H9 (cell line): ENCODE measurements at regions not wholly inside any gene's neighbourhood (a gene's known extent, or its start where the extent isn't known, plus 50 kb on each side); places are given as distances from the start of the nearest gene placed in this dataset.

Source experiments
- DNase-seq: peaks from one replicate; pipeline ENCODE4 v3.0.0-alpha.2; 2017
- H2AFZ ChIP-seq: one replicate; pipeline ENCODE4 v1.6.1; 2013; ENCODE audit warnings: mild to moderate bottlenecking, low read length, control low read depth, moderate library complexity
- H2AK5ac ChIP-seq: 2 replicates; pipeline ENCODE4 v1.6.1; 2013; ENCODE audit warnings: low read length, control low read depth, mixed read lengths; ENCODE audit not compliant: insufficient read length
- H2BK120ac ChIP-seq: one replicate; pipeline ENCODE4 v1.6.1; 2013; ENCODE audit warnings: low read depth, mild to moderate bottlenecking, low read length, control low read depth, inconsistent platforms; ENCODE audit not compliant: poor library complexity, severe bottlenecking
- H2BK12ac ChIP-seq: 2 replicates; pipeline ENCODE4 v1.6.1; 2013; ENCODE audit warnings: low read length, control low read depth, mixed read lengths, low read depth; ENCODE audit not compliant: insufficient read length
- H2BK15ac ChIP-seq: 2 replicates; pipeline ENCODE4 v1.6.1; 2013; ENCODE audit warnings: low read depth, low read length, control low read depth
- H2BK20ac ChIP-seq: one replicate; pipeline ENCODE4 v1.6.1; 2013; ENCODE audit warnings: low read depth, mild to moderate bottlenecking, low read length, control low read depth, inconsistent platforms; ENCODE audit not compliant: poor library complexity, severe bottlenecking
- H2BK5ac ChIP-seq: 2 replicates; pipeline ENCODE4 v1.6.1; 2013; ENCODE audit warnings: low read length, control low read depth, mixed read lengths; ENCODE audit not compliant: insufficient read length
- H3K14ac ChIP-seq: 2 replicates; pipeline ENCODE4 v1.6.1; 2013; ENCODE audit warnings: low read length, control low read depth; ENCODE audit not compliant: insufficient read depth
- H3K18ac ChIP-seq: 2 replicates; pipeline ENCODE4 v1.6.1; 2013; ENCODE audit warnings: low read depth, mild to moderate bottlenecking, mixed read lengths, low read length, control low read depth; ENCODE audit not compliant: insufficient read length
- H3K23ac ChIP-seq: 2 replicates; pipeline ENCODE4 v1.6.1; 2013; ENCODE audit warnings: low read length, control low read depth, mixed read lengths, low read depth; ENCODE audit not compliant: insufficient read length
- H3K23me2 ChIP-seq: 2 replicates; pipeline ENCODE4 v1.6.1; 2013; ENCODE audit warnings: low read depth, mild to moderate bottlenecking, mixed read lengths, low read length, control low read depth; ENCODE audit not compliant: insufficient read length, poor library complexity, severe bottlenecking
- H3K27ac ChIP-seq: 2 replicates; pipeline ENCODE4 v1.5.1; 2013; ENCODE audit warnings: low read length, control low read depth, mixed read lengths, low read depth; ENCODE audit not compliant: insufficient read length
- H3K27me3 ChIP-seq: 2 replicates; pipeline ENCODE4 v1.6.1; 2013; ENCODE audit warnings: low read length, control low read depth, inconsistent platforms; ENCODE audit not compliant: insufficient read depth
- H3K4ac ChIP-seq: 2 replicates; pipeline ENCODE4 v1.6.1; 2013; ENCODE audit warnings: low read depth, mild to moderate bottlenecking, control low read depth, inconsistent platforms, low read length, moderate library complexity
- H3K4me1 ChIP-seq: 2 replicates; pipeline ENCODE4 v1.6.1; 2013; ENCODE audit warnings: low read length, control low read depth, inconsistent platforms; ENCODE audit not compliant: insufficient read depth
- H3K4me2 ChIP-seq: 2 replicates; pipeline ENCODE4 v1.6.1; 2013; ENCODE audit warnings: low read length, control low read depth, mixed read lengths; ENCODE audit not compliant: insufficient read length, insufficient read depth
- H3K56ac ChIP-seq: 2 replicates; pipeline ENCODE4 v1.6.1; 2013; ENCODE audit warnings: low read depth, mild to moderate bottlenecking, mixed read lengths, low read length, control low read depth; ENCODE audit not compliant: insufficient read length
- H3K79me1 ChIP-seq: 2 replicates; pipeline ENCODE4 v1.6.1; 2013; ENCODE audit warnings: low read depth, mild to moderate bottlenecking, moderate library complexity, low read length, control low read depth, inconsistent platforms; ENCODE audit not compliant: insufficient read depth, poor library complexity, severe bottlenecking
- H3K79me2 ChIP-seq: 2 replicates; pipeline ENCODE4 v1.6.1; 2013; ENCODE audit warnings: low read length, control low read depth, inconsistent platforms; ENCODE audit not compliant: insufficient read depth
- H3K9ac ChIP-seq: 2 replicates; pipeline ENCODE4 v1.6.1; 2013; ENCODE audit warnings: low read length, control low read depth, mixed read lengths; ENCODE audit not compliant: insufficient read length; ENCODE audit errors: extremely low read depth
- H3K9me3 ChIP-seq: one replicate; pipeline ENCODE4 v1.6.1; 2013; ENCODE audit warnings: low read depth, low read length, inconsistent platforms; ENCODE audit not compliant: control insufficient read depth
- H3T11ph ChIP-seq: one replicate; pipeline ENCODE4 v1.6.1; 2013; ENCODE audit warnings: mild to moderate bottlenecking, low read length, control low read depth, inconsistent platforms
- H4K20me1 ChIP-seq: one replicate; pipeline ENCODE4 v1.6.1; 2013; ENCODE audit not compliant: control insufficient read depth, insufficient read length, insufficient read depth
- H4K5ac ChIP-seq: 2 replicates; pipeline ENCODE4 v1.6.1; 2013; ENCODE audit warnings: low read depth, mild to moderate bottlenecking, mixed read lengths, low read length, control low read depth; ENCODE audit not compliant: insufficient read length
- H4K8ac ChIP-seq: replicated peaks from 2 replicates; pipeline ENCODE4 v1.6.1; 2013; ENCODE audit warnings: low read length, control low read depth, mixed read lengths, low read depth; ENCODE audit not compliant: insufficient read length
- H4K91ac ChIP-seq: 2 replicates; pipeline ENCODE4 v1.6.1; 2013; ENCODE audit warnings: low read depth, mild to moderate bottlenecking, moderate library complexity, mixed read lengths, low read length, control low read depth; ENCODE audit not compliant: insufficient read length
- H3K27ac Mint-ChIP-seq, 3 experiments: 2 replicates in 2 of 3; 3 replicates in 1 of 3; pipeline ENCODE4 v1.8.0; 2020 to 2021; ENCODE audit warnings: mixed read lengths in 3 of 3, mild to moderate bottlenecking in 1 of 3, moderate library complexity in 1 of 3
- H3K27me3 Mint-ChIP-seq: 2 replicates; pipeline ENCODE4 v1.8.0; 2021; ENCODE audit warnings: low read depth, mild to moderate bottlenecking, moderate library complexity, mixed read lengths
- H3K36me3 Mint-ChIP-seq, 3 experiments: 2 replicates in 2 of 3; 3 replicates in 1 of 3; pipeline ENCODE4 v1.8.0; 2020 to 2021; ENCODE audit warnings: low read depth in 3 of 3, mixed read lengths in 3 of 3; ENCODE audit not compliant: insufficient read depth in 1 of 3
- H3K4me1 Mint-ChIP-seq, 2 experiments: 2 replicates each; pipeline ENCODE4 v1.8.0; 2020; ENCODE audit warnings: mixed read lengths in 2 of 2
- H3K4me3 Mint-ChIP-seq, 2 experiments: 2 replicates in 1 of 2; 3 replicates in 1 of 2; pipeline ENCODE4 v1.8.0; 2020 to 2021; ENCODE audit warnings: mild to moderate bottlenecking in 2 of 2, mixed read lengths in 2 of 2, moderate library complexity in 1 of 2
- H3K9me3 Mint-ChIP-seq, 2 experiments: 2 replicates in 1 of 2; 3 replicates in 1 of 2; pipeline ENCODE4 v1.8.0; 2020; ENCODE audit warnings: mild to moderate bottlenecking in 2 of 2, mixed read lengths in 2 of 2, moderate library complexity in 1 of 2
- WGBS: extraction: QIAGEN DNeasy Blood & Tissue Kit; methylation state at CpG from one replicate; pipeline ENCODE4 v1.1.7; 2013; ENCODE audit warnings: missing lambda C conversion rate, low lambda C conversion rate, mixed read lengths; ENCODE audit not compliant: insufficient read length; ENCODE audit errors: extremely low coverage; 5-methylcytosine and 5-hydroxymethylcytosine counted together
- TF ChIP-seq, protein P1 (sequence below): fragments of 200-600 bp; sonication (generic); conservative IDR thresholded peaks from 3 replicates; pipeline ENCODE4 v1.8.0; 2021; ENCODE audit warnings: antibody characterized with exemption, mild to moderate bottlenecking

DNA sequence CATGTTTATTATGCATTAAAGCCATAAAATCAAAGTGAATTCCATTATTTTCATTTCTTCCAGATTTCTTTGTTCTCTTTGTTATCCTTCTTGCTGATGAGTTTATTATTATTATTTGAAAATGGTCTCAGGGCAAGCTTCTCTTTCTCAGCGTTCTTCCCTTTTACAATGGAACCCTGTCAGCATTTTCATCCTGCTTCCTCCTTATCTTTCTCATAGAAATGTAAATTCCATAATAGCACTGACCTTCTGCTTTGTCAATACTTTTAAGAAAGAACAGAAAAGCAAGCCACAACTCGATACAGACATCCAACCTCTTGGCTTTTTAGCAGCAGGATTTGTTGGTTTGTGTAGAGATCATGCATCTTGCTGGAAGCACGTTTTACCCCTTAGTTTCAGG lies 114.0 kb upstream of the BASP1 start:
- DNase-seq, result no peak
- Histone ChIP-seq H3K18ac (no peak overlapping the region), H4K5ac (no peak overlapping the region), H2BK20ac (no peak overlapping the region), H2AK5ac (no peak overlapping the region), H2BK5ac (no peak overlapping the region), H4K20me1 (no peaks in the 10 kb centered on the region), H3K79me2 (no peaks in the 10 kb centered on the region), H3K56ac (no peak overlapping the region), H3K23me2 (no peaks in the 10 kb centered on the region), H4K8ac (no peak overlapping the region), H3K14ac (no peak overlapping the region), H3K4me2 (no peak overlapping the region), H3K27ac (no peak overlapping the region), H3K4me1 (0 out of 2 replicates have a peak, but pooled peaks cover 2% of the 10 kb centered on the region), H2AFZ (no peak overlapping the region), H3T11ph (no peak overlapping the region), H2BK120ac (no peak overlapping the region), H3K23ac (no peak overlapping the region), H3K9me3 (no peaks in the 10 kb centered on the region), H2BK12ac (no peak overlapping the region), H3K4ac (no peak overlapping the region), H4K91ac (no peak overlapping the region), H2BK15ac (no peak overlapping the region), H3K79me1 (no peaks in the 10 kb centered on the region), H3K9ac (no peak overlapping the region), H3K27me3 (no peaks in the 10 kb centered on the region; the same call in 1 of the 2 replicates)
- Mint-ChIP-seq H3K4me3 (no peak overlapping the region), H3K27me3 (no peaks in the 10 kb centered on the region; the same call in 1 of the 2 replicates), H3K4me1 (peaks cover 8 to 10% of the 10 kb centered on the region in 2 experiments), H3K9me3 (no peaks in the 10 kb centered on the region), H3K36me3 (no peaks in the 10 kb centered on the region), H3K27ac (peak overlapping the region in 1 of 3 experiments; percentile 78; a peak in 1 of 7 replicates)
- TF ChIP-seq, protein P1, sequence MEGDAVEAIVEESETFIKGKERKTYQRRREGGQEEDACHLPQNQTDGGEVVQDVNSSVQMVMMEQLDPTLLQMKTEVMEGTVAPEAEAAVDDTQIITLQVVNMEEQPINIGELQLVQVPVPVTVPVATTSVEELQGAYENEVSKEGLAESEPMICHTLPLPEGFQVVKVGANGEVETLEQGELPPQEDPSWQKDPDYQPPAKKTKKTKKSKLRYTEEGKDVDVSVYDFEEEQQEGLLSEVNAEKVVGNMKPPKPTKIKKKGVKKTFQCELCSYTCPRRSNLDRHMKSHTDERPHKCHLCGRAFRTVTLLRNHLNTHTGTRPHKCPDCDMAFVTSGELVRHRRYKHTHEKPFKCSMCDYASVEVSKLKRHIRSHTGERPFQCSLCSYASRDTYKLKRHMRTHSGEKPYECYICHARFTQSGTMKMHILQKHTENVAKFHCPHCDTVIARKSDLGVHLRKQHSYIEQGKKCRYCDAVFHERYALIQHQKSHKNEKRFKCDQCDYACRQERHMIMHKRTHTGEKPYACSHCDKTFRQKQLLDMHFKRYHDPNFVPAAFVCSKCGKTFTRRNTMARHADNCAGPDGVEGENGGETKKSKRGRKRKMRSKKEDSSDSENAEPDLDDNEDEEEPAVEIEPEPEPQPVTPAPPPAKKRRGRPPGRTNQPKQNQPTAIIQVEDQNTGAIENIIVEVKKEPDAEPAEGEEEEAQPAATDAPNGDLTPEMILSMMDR, result no peak
- no CpG with 5 or more reads among the region's 3 CpGs for WGBS
